ENCODE measurements at regions not wholly inside any gene's neighbourhood (a gene's known extent, or its start where the extent isn't known, plus 50 kb on each side); places are given as distances from the start of the nearest gene placed in this dataset.
A peak's percentile ranks its signal among the peaks of the same experiment; 100 is the strongest.

DNA sequence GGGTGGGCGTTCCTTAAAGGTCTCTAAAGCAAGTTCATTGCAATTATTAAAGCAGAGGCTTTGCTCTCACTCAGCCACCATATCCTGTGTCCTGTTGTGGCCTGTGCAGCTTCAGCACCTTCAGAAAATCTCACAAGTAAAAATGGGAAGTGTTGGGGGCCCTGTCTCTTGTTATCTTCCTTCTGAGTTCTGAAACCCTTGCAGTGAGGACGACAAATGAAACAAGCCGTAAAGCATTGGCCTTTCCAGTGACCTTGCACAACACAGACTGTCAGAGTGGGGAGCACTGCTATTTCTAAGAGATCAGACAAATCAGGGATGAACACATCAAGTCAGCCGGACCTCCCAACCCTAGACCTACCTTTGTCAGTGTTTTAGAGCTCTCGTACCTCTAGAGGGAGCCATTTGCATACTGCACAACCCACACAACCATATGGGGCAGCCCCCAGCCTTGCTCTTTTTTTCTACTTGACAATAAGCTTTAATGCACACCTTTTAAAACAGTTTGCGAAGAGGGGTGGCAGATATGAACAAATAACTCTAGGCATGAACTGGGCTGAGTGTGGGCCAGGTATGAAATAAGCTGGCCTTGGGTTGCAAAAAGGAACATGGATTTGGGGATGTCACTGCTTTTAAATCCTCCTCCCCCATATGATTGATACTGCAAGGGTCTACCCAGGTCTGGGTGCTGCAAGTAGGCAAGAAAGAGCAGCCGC is 89.8 kb downstream of the KATNIP start:
- H3K36me3 ChIP-seq (ENCODE audit: control insufficient read depth, insufficient read depth, low read length) = no peaks in the 10 kb centered on the region
- no peaks in the 10 kb centered on the region; the same call in 1 of the 2 replicates for H4K20me1 ChIP-seq (replicated peaks; ENCODE audit: control insufficient read depth, insufficient read depth, low read length)
- WGBS (ENCODE audit: insufficient coverage, low coverage, missing lambda C conversion rate) = 38% methylated on average over 5 of the region's 7 CpGs
- H3K9ac ChIP-seq (ENCODE audit: insufficient read depth in 1 of 2, low read depth in 2 of 2, low read length in 2 of 2) = no peak overlapping the region
- no peak overlapping the region for H2AFZ ChIP-seq (ENCODE audit: low read depth, low read length)
- CTCF ChIA-PET (ENCODE audit: low intra/inter-chr PET ratio) = interaction anchor here (0.5 to 1.4 kb wide), 2 partner anchors 431 to 448 kb away, joined by 3 to 4 read pairs; no protein-coding TSS in a partner anchor
- H3K27ac ChIP-seq (ENCODE audit: extremely low read depth, low read depth, low read length) = no peak overlapping the region
- H3K27me3 ChIP-seq (ENCODE audit: control insufficient read depth in 2 of 2, insufficient read depth in 2 of 2, low read length in 2 of 2) = no peaks in the 10 kb centered on the region
- H3K9me1 ChIP-seq (ENCODE audit: control insufficient read depth, insufficient read depth, low read length) = no peaks in the 10 kb centered on the region
- DNase-seq (ENCODE audit: extremely low read depth in 1 of 4, low spot score in 3 of 4) (peak; percentile 70 to 79 (median 74)), ATAC-seq (peak; percentile 96), FAIRE-seq (peak; percentile 93)
- H3K4me3 ChIP-seq = no peak overlapping the region
- intact Hi-C loops (cut with micrococcal nuclease) (loop anchor here (10.0 kb wide), 1 partner anchor 335 kb away; no protein-coding TSS in a partner anchor), in situ Hi-C loops (cut with MboI) (no loop called here)
- H3K9me3 ChIP-seq (replicated peaks; ENCODE audit: control insufficient read depth, insufficient read depth, low read depth, low read length) = no peaks in the 10 kb centered on the region
- POLR2A ChIA-PET = interaction anchor here (0.7 to 1.0 kb wide), 5 partner anchors 19 to 1557 kb away, joined by 3 to 4 read pairs (median 4); no protein-coding TSS in a partner anchor
- no TSS peak for BruUV-seq (replicated peaks)
- H3K4me1 ChIP-seq (replicated peaks in 1 of 2; ENCODE audit: control insufficient read depth in 2 of 2, insufficient read depth in 2 of 2, low read length in 2 of 2) = peaks cover 0 to 7% of the 10 kb centered on the region in 2 experiments; a peak in 2 of 5 replicates
- no peak overlapping the region for H3K4me2 ChIP-seq (ENCODE audit: insufficient read depth, low read length)
- H3K79me2 ChIP-seq (ENCODE audit: control insufficient read depth, insufficient read depth, low read length) = no peaks in the 10 kb centered on the region
- TF ChIP-seq, protein P1, sequence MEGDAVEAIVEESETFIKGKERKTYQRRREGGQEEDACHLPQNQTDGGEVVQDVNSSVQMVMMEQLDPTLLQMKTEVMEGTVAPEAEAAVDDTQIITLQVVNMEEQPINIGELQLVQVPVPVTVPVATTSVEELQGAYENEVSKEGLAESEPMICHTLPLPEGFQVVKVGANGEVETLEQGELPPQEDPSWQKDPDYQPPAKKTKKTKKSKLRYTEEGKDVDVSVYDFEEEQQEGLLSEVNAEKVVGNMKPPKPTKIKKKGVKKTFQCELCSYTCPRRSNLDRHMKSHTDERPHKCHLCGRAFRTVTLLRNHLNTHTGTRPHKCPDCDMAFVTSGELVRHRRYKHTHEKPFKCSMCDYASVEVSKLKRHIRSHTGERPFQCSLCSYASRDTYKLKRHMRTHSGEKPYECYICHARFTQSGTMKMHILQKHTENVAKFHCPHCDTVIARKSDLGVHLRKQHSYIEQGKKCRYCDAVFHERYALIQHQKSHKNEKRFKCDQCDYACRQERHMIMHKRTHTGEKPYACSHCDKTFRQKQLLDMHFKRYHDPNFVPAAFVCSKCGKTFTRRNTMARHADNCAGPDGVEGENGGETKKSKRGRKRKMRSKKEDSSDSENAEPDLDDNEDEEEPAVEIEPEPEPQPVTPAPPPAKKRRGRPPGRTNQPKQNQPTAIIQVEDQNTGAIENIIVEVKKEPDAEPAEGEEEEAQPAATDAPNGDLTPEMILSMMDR (IDR thresholded peaks at IDR 0.05 in 2 of 3, conservative IDR thresholded peaks at IDR 0.05 in 1 of 3; ENCODE audit: insufficient read depth in 2 of 3, low read depth in 1 of 3, low read length in 3 of 3) = peak; percentile 69 to 77 (median 74)
- TF ChIP-seq NFYB (IDR thresholded peaks at IDR 0.05; ENCODE audit: extremely low read depth, insufficient read length) (no peak), POLR2AphosphoS2 (IDR thresholded peaks at IDR 0.05; ENCODE audit: low read length) (no peak), ZNF395 (CRISPR knock-in tag; IDR thresholded peaks at IDR 0.05) (no peak), ZFP30 (CRISPR knock-in tag; IDR thresholded peaks at IDR 0.05; ENCODE audit: borderline replicate concordance) (no peak), ZNF384 (IDR thresholded peaks at IDR 0.05; ENCODE audit: low read depth, low read length) (peak; percentile 62), KLF6 (CRISPR knock-in tag; IDR thresholded peaks at IDR 0.05; ENCODE audit: borderline replicate concordance) (no peak), HNRNPH1 (optimal IDR thresholded peaks at IDR 0.05; ENCODE audit: low read depth, low read length) (no peak), SPI1 (IDR thresholded peaks at IDR 0.05; ENCODE audit: borderline replicate concordance, low read depth, low read length) (peak; percentile 11; the same call in 1 of the 2 replicates), ZNF764 (CRISPR knock-in tag; IDR thresholded peaks at IDR 0.05; ENCODE audit: low read depth) (no peak), STAG1 (CRISPR knock-in tag; IDR thresholded peaks at IDR 0.05; ENCODE audit: borderline replicate concordance) (peak; percentile 13; the same call in 1 of the 2 replicates), CTCFL (IDR thresholded peaks at IDR 0.05; ENCODE audit: borderline replicate concordance, insufficient read depth, low read depth, low read length, poor library complexity, severe bottlenecking) (peak; percentile 5)
- TF ChIP-seq, protein P2, sequence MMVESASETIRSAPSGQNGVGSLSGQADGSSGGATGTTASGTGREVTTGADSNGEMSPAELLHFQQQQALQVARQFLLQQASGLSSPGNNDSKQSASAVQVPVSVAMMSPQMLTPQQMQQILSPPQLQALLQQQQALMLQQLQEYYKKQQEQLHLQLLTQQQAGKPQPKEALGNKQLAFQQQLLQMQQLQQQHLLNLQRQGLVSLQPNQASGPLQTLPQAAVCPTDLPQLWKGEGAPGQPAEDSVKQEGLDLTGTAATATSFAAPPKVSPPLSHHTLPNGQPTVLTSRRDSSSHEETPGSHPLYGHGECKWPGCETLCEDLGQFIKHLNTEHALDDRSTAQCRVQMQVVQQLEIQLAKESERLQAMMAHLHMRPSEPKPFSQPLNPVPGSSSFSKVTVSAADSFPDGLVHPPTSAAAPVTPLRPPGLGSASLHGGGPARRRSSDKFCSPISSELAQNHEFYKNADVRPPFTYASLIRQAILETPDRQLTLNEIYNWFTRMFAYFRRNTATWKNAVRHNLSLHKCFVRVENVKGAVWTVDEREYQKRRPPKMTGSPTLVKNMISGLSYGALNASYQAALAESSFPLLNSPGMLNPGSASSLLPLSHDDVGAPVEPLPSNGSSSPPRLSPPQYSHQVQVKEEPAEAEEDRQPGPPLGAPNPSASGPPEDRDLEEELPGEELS (CRISPR knock-in tag; IDR thresholded peaks at IDR 0.05; ENCODE audit: borderline replicate concordance) = no peak
